Stimulated activated CD4-positive, alpha-beta T cell treated with anti-CD3 and anti-CD28 coated beads, Interleukin-4, amount 100 ng/mL, for 1 hour (primary cell): ENCODE measurements at regions not wholly inside any gene's neighbourhood (a gene's known extent, or its start where the extent isn't known, plus 50 kb on each side); places are given as distances from the start of the nearest gene placed in this dataset.

ENCODE experiments used
- DNase-seq: peaks from one replicate; pipeline ENCODE4 v3.0.0-alpha.2; 2020

- no peak for DNase-seq
These were observed 1215.1 kb downstream of the ADGRL3 start for GRCh38 chr4:62415256-62415655.

DNA sequence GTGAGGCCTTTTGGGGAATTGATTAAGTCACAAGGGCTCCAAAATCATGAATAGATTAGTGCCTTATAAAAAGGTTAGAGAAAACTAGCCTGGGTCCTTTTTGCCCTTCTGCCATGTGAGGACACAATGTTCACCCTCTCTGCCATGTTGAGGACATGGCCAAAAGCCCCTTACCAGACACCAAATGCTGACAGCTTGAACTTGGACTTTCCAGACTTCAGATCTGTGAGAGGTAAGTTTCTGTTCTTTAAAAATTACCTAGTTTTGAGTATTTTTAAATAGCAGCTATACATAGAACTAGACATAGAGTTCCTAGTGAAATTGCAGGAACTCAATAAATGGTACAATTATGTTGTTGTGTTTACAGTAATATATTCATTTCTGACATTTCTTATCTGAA is 1214.4 kb downstream of the ADGRL3 start:
- DNase-seq: no peak

- no peak for DNase-seq
These were observed 1210.4 kb downstream of the ADGRL3 start for GRCh38 chr4:62410371-62411003.

DNA sequence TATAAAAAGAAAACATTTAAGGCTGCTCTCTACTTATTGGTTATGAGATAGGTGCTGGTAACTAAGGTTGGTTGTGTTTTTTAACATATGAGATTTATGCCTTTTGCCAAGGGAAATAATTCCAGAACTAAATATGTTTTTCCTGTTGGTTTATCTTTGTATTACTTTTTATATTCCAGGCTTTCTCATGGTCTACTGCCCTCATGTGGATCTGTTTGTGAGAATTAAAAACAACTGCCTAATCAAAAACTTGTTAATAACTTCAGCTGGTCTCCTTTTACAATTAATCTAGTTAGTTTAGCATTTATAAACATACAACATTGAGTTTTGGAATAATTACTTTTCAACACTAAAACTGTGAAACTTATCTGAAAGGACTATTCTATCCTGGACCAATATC is 1208.3 kb downstream of the ADGRL3 start:
- DNase-seq: no peak

DNA sequence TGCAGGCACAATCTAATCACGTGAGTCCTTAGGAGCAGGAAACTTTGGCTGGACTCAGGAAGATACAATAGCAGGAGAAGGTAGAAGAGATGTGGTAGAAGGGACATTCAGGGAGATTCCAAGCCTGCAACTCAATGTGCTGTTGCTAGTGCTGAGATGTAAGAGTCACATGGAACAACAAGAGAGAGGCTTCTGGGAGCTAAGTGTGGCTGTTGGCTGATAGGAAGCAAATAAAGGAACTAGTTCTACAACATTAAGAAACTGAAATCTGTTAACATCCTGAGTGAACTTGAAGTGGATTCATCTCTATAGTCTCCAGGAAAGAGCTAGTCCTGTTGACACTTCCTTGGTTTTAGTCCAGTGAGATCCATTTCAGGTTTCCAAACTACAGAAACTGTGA is 1207.4 kb downstream of the ADGRL3 start:
- DNase-seq: no peak

GRCh38 chr4:62402088-62402806 is 1202.1 kb downstream of the ADGRL3 start:
- DNase-seq: no peak

- DNase-seq: no peak
These were observed 1199.1 kb downstream of the ADGRL3 start for GRCh38 chr4:62399242-62399641.

DNA sequence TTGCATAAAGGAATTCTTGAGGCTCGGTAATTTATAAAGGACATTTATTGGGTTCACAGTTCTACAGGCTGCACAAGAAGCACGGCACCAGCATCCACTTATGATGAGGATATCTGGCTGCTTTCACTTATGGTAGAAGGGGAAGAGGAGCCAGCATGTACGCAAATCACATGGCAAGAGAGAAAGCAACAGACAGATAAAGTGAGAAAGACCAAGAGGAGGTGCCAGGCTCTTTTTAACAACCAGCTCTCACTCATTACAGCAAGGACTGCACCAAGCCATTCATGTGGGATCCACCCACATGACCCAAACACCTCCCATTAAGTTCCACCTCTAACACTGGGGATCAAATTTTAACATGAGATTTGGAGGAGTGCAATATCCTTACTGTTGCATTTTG is 1198.2 kb downstream of the ADGRL3 start:
- DNase-seq: no peak

DNA sequence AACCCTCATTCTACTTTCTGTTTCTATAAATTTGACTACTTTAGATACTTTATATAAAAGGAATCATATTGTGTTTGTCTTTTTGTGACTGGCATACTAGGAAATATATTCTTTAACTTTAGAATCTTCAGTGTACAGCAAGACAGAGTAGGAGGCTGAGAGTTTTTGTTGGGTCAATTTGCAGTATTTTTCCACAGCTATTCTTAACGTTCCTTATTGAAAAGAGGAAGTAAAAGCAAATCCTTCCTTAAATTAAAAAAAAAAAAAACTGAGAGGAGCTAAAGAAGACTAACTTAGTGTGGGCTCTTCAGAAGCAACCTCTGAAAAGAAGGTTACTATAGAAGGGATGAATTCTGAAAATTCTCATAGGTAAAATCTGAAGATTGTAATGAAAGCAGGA is 1194.6 kb downstream of the ADGRL3 start:
- no peak for DNase-seq

DNA sequence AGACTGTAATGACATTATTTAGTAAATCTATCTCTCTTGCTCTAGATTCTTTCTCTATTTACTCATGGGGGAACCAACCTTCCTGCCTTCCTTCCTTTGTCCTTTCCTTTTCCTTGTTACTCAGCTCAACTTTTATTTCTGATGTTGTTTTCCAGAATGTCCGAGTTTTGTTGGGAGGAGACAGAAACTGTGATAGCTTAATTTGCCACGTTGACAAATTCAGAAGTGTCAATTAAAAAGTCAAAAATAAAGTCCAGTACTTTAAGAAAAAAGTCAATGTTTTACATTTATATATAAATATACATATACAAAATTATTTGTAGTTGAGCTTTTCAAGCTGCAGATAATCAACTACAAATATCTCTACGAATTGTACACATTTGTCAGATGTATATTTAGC is 1187.7 kb downstream of the ADGRL3 start:
- DNase-seq: no peak

DNA sequence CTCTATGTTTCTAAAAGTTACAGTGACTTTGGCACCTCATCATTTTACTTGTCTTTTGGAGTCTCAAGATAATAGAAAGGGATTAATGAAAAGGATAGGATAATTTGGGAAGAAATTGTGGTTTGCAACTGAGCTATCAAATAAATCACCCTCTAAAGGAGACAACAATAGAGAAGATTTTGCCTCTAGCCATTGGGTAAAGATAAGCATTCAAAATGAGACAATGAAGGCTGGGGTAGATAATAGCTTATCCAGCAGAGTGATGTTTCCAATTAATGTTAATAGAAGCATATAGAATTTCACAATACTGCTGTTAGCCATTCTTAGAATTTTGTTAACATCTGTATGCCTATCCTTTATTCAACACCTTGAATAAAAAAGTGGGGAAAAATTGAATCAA is 1177.6 kb downstream of the ADGRL3 start:
- DNase-seq: no peak

DNA sequence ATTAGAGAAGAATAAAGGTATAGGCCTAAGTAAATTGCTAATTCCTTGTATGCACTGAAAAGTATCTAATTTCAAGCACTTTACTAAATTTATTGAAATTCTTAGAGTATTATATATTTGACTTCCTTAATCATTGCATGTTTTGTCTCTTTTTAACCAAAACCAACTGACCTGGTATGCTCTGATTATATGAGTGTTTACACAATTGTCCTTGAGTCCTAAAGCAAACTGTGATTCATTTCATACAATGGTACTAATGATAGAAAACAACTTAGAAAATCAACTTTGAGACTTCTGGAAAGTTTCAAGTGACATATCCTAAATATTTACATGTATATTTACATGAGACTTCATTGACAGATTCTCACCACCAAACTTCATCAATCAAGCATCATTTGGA is 1177.1 kb downstream of the ADGRL3 start:
- DNase-seq: no peak

DNA sequence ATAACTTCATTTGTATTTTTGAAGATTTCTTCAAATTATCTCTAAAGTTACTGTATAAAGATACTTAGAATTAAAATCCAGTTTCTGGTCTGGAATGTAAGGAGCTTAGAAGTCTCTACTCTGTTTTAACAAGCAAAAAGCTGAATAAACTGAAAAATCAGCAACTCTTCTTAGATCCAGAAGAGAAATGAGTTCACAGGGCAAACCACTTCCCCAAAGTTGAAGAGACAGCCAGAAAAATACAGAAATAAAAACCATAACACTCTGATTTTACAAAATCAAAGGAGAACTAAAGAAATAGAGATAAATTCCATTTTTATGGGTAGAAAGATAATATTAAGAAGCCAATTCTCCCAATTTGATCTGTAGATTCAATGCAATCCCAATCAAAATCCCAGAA is 1166.8 kb downstream of the ADGRL3 start:
- no peak for DNase-seq

DNA sequence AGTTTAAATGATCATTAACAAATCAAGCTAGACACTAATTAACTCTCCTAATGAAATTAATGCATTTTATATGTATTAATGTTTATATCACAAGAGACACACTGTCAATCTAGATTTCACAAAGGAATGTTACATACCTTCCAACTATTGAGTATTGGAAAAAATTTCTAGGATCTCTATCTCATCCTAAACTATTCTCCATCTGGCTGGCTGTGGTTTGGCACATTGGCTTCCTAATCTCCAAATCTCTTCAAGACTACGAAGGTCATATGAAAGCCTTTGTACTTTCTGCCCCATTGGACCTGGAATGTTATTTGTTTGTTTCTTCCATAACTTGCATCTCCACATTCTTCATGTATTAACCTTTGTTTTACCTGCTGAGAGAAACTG is 1160.0 kb downstream of the ADGRL3 start:
- no peak for DNase-seq

- DNase-seq: no peak
These were observed 1159.5 kb downstream of the ADGRL3 start for GRCh38 chr4:62359441-62360155.

- DNase-seq: no peak
These were observed 1144.8 kb downstream of the ADGRL3 start for GRCh38 chr4:62344915-62345314.

DNA sequence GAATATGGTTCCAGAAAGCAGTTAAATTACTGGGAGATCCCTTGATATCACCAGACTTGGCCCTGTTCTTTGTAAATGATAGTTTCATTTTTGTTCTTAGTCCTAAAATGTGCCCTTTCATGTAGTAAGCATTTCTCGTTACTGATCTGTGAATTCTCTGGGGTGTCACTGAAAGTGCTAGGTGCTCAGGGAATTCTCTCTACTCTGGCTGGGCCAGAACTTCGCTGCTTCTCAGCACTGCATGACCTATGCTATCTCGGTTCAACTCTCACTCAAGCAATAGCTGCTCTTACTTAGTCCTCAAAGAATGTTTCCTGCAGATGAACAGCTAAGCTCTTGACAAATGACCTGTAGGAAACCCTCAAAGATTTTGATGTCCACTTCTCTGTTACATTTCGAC is 1144.3 kb downstream of the ADGRL3 start:
- DNase-seq: no peak

GRCh38 chr4:62342346-62342745 is 1142.2 kb downstream of the ADGRL3 start:
- no peak for DNase-seq

- DNase-seq: no peak
These were observed 1128.4 kb downstream of the ADGRL3 start for GRCh38 chr4:62328526-62328925.

GRCh38 chr4:62327612-62328297 is 1127.6 kb downstream of the ADGRL3 start:
- no peak for DNase-seq

DNA sequence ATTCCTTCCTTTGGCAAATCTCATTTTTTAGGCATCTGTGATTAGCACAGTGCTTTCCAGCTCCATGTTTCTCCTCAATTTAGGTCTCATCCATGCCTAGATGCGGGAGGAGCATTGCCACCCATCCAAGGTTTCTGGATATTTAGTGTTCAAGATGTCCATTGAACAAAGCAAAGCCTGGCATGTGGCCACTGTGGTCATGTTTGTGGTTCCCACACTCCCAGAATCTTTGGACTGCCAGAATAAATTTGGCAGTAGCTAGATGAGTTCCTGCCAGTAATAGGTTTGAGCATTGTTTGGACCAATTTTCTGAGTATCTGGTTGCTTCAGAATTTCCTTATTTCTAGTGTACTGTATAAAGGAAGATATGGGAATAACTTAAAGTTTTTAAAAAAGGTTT is 1124.1 kb downstream of the ADGRL3 start:
- no peak for DNase-seq

DNA sequence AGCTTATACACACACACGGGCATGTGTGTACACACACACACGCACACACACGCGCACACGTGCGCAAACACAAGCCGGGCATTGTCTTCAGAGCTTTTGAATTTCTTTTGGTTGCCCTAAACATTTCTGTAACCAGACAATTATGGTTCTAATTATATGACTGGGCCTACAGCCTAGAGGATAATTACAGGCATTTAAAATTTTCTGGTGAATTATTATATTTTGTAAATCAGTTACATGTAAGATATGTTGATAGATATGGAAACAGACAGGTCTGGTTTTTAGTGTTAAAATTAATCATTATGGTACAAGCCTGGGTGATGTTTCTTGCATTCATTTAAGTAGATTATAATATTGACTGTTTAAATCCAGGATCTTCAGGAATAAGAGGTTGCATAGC is 1120.5 kb downstream of the ADGRL3 start:
- DNase-seq: no peak

GRCh38 chr4:62302710-62303109 is 1102.6 kb downstream of the ADGRL3 start:
- no peak for DNase-seq

GRCh38 chr4:62301500-62301899 is 1101.4 kb downstream of the ADGRL3 start:
- DNase-seq: no peak
